ENCODE measurements at regions not wholly inside any gene's neighbourhood (a gene's known extent, or its start where the extent isn't known, plus 50 kb on each side); places are given as distances from the start of the nearest gene placed in this dataset.

DNA sequence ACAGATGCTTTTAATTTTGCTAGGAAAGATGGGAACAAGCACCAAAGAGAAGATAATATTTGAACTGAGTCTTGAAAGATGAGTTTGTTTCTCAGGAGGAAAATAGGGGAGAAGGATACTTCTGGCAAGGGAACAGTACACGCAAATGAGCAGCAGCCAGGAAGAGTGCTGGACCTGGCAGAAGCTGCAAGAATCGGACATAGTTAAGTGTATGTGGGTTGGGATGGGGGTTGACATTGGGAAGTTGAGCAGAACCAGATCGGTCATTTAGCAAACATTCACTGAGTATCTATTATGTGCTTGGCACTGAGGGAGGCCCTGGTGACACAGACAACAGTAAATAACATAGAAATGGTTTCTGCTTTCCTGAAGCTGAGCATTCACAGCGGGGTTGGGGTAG is 198.8 kb downstream of the PLPP3 start:
- TF ChIP-seq, protein P1, sequence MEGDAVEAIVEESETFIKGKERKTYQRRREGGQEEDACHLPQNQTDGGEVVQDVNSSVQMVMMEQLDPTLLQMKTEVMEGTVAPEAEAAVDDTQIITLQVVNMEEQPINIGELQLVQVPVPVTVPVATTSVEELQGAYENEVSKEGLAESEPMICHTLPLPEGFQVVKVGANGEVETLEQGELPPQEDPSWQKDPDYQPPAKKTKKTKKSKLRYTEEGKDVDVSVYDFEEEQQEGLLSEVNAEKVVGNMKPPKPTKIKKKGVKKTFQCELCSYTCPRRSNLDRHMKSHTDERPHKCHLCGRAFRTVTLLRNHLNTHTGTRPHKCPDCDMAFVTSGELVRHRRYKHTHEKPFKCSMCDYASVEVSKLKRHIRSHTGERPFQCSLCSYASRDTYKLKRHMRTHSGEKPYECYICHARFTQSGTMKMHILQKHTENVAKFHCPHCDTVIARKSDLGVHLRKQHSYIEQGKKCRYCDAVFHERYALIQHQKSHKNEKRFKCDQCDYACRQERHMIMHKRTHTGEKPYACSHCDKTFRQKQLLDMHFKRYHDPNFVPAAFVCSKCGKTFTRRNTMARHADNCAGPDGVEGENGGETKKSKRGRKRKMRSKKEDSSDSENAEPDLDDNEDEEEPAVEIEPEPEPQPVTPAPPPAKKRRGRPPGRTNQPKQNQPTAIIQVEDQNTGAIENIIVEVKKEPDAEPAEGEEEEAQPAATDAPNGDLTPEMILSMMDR (IDR thresholded peaks at IDR 0.05): no peak
- TF ChIP-seq, protein P2, sequence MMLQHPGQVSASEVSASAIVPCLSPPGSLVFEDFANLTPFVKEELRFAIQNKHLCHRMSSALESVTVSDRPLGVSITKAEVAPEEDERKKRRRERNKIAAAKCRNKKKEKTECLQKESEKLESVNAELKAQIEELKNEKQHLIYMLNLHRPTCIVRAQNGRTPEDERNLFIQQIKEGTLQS (CRISPR knock-in tag; conservative IDR thresholded peaks at IDR 0.05): no peak
- no peak for TF ChIP-seq HMGA2 (CRISPR knock-in tag; IDR thresholded peaks at IDR 0.05)
- TF ChIP-seq, protein P3, sequence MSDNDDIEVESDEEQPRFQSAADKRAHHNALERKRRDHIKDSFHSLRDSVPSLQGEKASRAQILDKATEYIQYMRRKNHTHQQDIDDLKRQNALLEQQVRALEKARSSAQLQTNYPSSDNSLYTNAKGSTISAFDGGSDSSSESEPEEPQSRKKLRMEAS (CRISPR knock-in tag; IDR thresholded peaks at IDR 0.05): no peak
- TF ChIP-seq CREB1 (CRISPR knock-in tag; IDR thresholded peaks at IDR 0.05): no peak
- TF ChIP-seq ATF1 (CRISPR knock-in tag; IDR thresholded peaks at IDR 0.05): no peak
- no peak for TF ChIP-seq GABPB1 (CRISPR knock-in tag; IDR thresholded peaks at IDR 0.05)
- no peak for TF ChIP-seq ZNF263 (CRISPR knock-in tag; IDR thresholded peaks at IDR 0.05; ENCODE audit: low read depth)
- TF ChIP-seq, protein P4, sequence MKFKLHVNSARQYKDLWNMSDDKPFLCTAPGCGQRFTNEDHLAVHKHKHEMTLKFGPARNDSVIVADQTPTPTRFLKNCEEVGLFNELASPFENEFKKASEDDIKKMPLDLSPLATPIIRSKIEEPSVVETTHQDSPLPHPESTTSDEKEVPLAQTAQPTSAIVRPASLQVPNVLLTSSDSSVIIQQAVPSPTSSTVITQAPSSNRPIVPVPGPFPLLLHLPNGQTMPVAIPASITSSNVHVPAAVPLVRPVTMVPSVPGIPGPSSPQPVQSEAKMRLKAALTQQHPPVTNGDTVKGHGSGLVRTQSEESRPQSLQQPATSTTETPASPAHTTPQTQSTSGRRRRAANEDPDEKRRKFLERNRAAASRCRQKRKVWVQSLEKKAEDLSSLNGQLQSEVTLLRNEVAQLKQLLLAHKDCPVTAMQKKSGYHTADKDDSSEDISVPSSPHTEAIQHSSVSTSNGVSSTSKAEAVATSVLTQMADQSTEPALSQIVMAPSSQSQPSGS (CRISPR knock-in tag; IDR thresholded peaks at IDR 0.05; ENCODE audit: borderline replicate concordance, low read depth): no peak
- TF ChIP-seq, protein P5, sequence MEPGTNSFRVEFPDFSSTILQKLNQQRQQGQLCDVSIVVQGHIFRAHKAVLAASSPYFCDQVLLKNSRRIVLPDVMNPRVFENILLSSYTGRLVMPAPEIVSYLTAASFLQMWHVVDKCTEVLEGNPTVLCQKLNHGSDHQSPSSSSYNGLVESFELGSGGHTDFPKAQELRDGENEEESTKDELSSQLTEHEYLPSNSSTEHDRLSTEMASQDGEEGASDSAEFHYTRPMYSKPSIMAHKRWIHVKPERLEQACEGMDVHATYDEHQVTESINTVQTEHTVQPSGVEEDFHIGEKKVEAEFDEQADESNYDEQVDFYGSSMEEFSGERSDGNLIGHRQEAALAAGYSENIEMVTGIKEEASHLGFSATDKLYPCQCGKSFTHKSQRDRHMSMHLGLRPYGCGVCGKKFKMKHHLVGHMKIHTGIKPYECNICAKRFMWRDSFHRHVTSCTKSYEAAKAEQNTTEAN (CRISPR knock-in tag; IDR thresholded peaks at IDR 0.05): no peak
- TF ChIP-seq SMAD3 (CRISPR knock-in tag; IDR thresholded peaks at IDR 0.05; ENCODE audit: borderline replicate concordance): no peak
- no peak for TF ChIP-seq ZNF423 (CRISPR knock-in tag; IDR thresholded peaks at IDR 0.05)
- no peak for TF ChIP-seq TEAD4 (CRISPR knock-in tag; IDR thresholded peaks at IDR 0.05)
- no peak for TF ChIP-seq GTF2I (CRISPR knock-in tag; conservative IDR thresholded peaks at IDR 0.05)
